ENCODE measurements at regions not wholly inside any gene's neighbourhood (a gene's known extent, or its start where the extent isn't known, plus 50 kb on each side); places are given as distances from the start of the nearest gene placed in this dataset.

- Mint-ChIP-seq H3K4me1 (peaks cover 9% of the 10 kb centered on the region), H3K9me3 (no peaks in the 10 kb centered on the region), H3K27me3 (ENCODE audit: low read depth) (peaks cover 29% of the 10 kb centered on the region), H3K36me3 (no peaks in the 10 kb centered on the region), H3K27ac (no peak overlapping the region), H3K4me3 (no peak overlapping the region)
- ChIA-PET CTCF (no interaction called here), POLR2A (no interaction called here)
- DNase-seq (ENCODE audit: low spot score) (no peak), ATAC-seq (no peak)
- TF ChIP-seq HMGXB4 (CRISPR knock-in tag; IDR thresholded peaks at IDR 0.05) (no peak), CBFB (CRISPR knock-in tag; IDR thresholded peaks at IDR 0.05; ENCODE audit: low read depth) (no peak), PREB (CRISPR knock-in tag; IDR thresholded peaks at IDR 0.05; ENCODE audit: borderline replicate concordance) (no peak), NFE2L1 (CRISPR knock-in tag; IDR thresholded peaks at IDR 0.05) (no peak), SP1 (CRISPR knock-in tag; conservative IDR thresholded peaks at IDR 0.05) (no peak), EMX1 (CRISPR knock-in tag; IDR thresholded peaks at IDR 0.05) (no peak), ZNF423 (CRISPR knock-in tag; IDR thresholded peaks at IDR 0.05) (no peak), ZNF512 (CRISPR knock-in tag; IDR thresholded peaks at IDR 0.05; ENCODE audit: borderline replicate concordance) (no peak)
- TF ChIP-seq, protein P1, sequence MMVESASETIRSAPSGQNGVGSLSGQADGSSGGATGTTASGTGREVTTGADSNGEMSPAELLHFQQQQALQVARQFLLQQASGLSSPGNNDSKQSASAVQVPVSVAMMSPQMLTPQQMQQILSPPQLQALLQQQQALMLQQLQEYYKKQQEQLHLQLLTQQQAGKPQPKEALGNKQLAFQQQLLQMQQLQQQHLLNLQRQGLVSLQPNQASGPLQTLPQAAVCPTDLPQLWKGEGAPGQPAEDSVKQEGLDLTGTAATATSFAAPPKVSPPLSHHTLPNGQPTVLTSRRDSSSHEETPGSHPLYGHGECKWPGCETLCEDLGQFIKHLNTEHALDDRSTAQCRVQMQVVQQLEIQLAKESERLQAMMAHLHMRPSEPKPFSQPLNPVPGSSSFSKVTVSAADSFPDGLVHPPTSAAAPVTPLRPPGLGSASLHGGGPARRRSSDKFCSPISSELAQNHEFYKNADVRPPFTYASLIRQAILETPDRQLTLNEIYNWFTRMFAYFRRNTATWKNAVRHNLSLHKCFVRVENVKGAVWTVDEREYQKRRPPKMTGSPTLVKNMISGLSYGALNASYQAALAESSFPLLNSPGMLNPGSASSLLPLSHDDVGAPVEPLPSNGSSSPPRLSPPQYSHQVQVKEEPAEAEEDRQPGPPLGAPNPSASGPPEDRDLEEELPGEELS (CRISPR knock-in tag; IDR thresholded peaks at IDR 0.05): no peak
- TF ChIP-seq, protein P2, sequence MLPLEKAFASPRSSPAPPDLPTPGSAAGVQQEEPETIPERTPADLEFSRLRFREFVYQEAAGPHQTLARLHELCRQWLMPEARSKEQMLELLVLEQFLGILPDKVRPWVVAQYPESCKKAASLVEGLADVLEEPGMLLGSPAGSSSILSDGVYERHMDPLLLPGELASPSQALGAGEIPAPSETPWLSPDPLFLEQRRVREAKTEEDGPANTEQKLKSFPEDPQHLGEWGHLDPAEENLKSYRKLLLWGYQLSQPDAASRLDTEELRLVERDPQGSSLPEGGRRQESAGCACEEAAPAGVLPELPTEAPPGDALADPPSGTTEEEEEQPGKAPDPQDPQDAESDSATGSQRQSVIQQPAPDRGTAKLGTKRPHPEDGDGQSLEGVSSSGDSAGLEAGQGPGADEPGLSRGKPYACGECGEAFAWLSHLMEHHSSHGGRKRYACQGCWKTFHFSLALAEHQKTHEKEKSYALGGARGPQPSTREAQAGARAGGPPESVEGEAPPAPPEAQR (CRISPR knock-in tag; IDR thresholded peaks at IDR 0.05): no peak
- TF ChIP-seq, protein P3, sequence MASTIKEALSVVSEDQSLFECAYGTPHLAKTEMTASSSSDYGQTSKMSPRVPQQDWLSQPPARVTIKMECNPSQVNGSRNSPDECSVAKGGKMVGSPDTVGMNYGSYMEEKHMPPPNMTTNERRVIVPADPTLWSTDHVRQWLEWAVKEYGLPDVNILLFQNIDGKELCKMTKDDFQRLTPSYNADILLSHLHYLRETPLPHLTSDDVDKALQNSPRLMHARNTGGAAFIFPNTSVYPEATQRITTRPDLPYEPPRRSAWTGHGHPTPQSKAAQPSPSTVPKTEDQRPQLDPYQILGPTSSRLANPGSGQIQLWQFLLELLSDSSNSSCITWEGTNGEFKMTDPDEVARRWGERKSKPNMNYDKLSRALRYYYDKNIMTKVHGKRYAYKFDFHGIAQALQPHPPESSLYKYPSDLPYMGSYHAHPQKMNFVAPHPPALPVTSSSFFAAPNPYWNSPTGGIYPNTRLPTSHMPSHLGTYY (CRISPR knock-in tag; IDR thresholded peaks at IDR 0.05): no peak
- TF ChIP-seq, protein P4, sequence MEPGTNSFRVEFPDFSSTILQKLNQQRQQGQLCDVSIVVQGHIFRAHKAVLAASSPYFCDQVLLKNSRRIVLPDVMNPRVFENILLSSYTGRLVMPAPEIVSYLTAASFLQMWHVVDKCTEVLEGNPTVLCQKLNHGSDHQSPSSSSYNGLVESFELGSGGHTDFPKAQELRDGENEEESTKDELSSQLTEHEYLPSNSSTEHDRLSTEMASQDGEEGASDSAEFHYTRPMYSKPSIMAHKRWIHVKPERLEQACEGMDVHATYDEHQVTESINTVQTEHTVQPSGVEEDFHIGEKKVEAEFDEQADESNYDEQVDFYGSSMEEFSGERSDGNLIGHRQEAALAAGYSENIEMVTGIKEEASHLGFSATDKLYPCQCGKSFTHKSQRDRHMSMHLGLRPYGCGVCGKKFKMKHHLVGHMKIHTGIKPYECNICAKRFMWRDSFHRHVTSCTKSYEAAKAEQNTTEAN (CRISPR knock-in tag; IDR thresholded peaks at IDR 0.05): no peak
- TF ChIP-seq, protein P5, sequence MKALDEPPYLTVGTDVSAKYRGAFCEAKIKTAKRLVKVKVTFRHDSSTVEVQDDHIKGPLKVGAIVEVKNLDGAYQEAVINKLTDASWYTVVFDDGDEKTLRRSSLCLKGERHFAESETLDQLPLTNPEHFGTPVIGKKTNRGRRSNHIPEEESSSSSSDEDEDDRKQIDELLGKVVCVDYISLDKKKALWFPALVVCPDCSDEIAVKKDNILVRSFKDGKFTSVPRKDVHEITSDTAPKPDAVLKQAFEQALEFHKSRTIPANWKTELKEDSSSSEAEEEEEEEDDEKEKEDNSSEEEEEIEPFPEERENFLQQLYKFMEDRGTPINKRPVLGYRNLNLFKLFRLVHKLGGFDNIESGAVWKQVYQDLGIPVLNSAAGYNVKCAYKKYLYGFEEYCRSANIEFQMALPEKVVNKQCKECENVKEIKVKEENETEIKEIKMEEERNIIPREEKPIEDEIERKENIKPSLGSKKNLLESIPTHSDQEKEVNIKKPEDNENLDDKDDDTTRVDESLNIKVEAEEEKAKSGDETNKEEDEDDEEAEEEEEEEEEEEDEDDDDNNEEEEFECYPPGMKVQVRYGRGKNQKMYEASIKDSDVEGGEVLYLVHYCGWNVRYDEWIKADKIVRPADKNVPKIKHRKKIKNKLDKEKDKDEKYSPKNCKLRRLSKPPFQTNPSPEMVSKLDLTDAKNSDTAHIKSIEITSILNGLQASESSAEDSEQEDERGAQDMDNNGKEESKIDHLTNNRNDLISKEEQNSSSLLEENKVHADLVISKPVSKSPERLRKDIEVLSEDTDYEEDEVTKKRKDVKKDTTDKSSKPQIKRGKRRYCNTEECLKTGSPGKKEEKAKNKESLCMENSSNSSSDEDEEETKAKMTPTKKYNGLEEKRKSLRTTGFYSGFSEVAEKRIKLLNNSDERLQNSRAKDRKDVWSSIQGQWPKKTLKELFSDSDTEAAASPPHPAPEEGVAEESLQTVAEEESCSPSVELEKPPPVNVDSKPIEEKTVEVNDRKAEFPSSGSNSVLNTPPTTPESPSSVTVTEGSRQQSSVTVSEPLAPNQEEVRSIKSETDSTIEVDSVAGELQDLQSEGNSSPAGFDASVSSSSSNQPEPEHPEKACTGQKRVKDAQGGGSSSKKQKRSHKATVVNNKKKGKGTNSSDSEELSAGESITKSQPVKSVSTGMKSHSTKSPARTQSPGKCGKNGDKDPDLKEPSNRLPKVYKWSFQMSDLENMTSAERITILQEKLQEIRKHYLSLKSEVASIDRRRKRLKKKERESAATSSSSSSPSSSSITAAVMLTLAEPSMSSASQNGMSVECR (CRISPR knock-in tag; IDR thresholded peaks at IDR 0.05; ENCODE audit: borderline replicate concordance): no peak
Observed at GRCh38 chr10:108583877-108584276, 1339.4 kb downstream of the XPNPEP1 start.

All from WTC11 (cell line).